Eye (tissue), 1 donor: ENCODE measurements at regions not wholly inside any gene's neighbourhood (a gene's known extent, or its start where the extent isn't known, plus 50 kb on each side); places are given as distances from the start of the nearest gene placed in this dataset.

Source experiments
- DNase-seq: peaks from one replicate; pipeline ENCODE4 v3.0.0-alpha.2; 2015

DNA sequence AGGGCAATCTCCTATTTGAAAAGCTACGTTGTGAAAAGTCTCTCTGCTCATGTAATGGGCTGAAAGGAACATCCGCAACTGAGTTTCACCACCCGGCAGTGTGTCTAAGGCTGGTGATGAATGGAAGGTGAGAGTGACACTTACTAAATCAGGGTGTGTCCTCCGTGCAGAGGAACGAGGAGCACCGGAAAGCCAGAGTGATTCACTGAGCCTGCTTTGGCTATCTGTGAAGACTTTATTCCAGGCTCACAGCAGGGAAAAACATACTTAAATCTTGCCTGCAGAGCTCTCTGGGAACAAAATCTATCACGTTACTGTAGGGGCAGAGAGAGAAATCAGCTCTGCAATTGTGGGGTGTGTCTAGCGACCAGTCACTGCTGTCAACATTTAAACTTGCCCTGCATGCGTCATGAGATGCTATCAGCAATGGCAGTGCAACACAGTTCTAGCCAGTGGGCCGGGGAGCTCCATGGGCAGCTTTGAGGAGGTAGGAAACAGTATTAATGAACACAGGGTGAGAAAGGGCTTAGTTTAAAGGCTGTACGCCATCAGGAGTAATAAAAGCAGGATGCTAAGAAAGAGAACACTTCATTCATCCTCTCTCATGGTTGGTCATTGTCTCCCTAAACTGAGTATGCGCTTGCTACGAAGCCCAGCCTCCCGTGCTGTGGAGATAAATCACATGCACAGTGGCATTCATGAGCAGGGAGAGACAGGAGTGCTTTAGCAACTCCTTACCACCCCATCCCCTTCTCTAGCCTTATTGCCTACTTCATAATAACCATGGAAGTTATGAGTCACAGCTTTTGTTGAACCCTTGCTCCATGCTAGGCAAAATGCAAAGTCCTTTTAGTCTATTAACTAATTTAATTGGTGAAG lies 542.7 kb upstream of the ADAMTS9 start:
- DNase-seq = no peak

DNA sequence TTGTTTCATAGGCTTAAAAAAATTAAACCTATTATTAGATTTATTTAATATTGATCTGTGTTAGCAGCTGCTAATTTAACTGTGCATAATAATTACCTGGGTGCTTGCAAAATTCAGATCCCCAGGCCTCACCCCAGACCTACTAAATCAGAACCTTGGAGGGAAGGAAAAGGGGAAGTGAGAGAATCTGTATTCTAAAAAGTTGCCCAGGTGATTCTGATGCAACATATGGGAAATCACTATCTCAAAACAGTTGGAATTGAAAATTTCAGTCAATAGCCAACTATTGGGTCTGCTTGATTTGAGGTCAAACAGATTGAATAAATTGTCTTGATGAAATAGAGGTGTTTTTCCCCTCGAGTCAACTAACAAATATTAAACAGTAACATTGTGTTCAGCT lies 538.5 kb upstream of the ADAMTS9 start:
- DNase-seq = no peak

DNA sequence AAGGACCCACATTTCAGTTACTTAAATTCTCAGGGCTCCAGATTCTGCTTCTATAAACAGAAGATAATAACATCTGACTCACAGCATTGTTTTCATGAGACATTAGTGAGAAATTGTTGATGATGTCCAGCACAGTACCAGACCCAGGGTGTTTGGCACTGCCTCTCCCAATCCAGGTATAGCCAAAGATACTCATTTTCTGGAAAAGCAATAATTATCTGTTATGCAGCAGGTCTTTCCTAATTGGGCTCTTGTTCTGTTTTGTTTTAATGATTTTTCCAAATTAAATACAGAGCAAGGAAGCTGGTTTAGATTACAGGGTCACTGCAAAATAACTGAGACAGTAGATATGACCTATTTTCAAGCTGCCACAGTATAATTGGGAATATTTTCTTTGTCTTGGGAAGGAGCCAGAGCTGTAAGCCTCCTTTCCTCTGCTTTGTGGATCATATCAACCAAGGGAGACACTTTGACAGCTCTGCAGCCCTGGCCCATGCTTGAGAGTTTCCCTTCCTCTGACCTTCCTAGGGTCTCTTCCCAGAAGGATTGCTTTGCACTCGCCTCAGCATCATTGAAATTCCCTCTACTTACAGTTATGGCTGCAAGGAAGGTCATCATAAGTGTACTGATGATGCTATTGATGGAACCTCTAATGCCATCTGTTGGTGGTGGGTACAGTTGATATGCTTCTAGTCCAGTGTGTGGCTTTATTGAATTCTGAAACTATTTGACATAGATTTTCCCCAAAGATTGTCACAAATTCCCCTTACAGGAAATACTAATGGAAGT lies 522.4 kb upstream of the ADAMTS9 start:
- no peak for DNase-seq

GRCh38 chr3:65202395-65202794 lies 514.6 kb upstream of the ADAMTS9 start:
- no peak for DNase-seq

GRCh38 chr3:65201926-65202325 lies 514.1 kb upstream of the ADAMTS9 start:
- no peak for DNase-seq

- DNase-seq = peak; percentile 78
Observed at GRCh38 chr3:65200310-65200970, 512.6 kb upstream of the ADAMTS9 start.

DNA sequence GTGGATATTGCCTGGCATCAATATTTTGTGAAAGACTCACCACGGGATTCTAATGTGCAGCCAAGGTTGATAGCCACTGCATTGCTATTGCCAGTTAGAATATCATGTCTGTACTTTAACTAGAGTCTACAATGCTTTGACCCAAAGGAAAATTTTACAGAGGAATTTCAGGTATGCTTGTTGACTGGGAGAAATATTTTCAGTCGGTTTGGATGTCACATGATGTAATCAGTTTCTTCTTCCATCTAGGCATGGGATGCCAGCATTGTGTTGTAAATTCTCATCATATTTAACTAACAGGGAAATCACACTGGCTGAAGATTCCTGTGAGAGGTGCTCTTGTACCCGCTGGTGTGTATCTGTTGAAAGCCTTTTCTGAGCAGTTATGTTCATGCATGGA lies 508.9 kb upstream of the ADAMTS9 start:
- no peak for DNase-seq

GRCh38 chr3:65195211-65196006 lies 507.6 kb upstream of the ADAMTS9 start:
- no peak for DNase-seq

DNA sequence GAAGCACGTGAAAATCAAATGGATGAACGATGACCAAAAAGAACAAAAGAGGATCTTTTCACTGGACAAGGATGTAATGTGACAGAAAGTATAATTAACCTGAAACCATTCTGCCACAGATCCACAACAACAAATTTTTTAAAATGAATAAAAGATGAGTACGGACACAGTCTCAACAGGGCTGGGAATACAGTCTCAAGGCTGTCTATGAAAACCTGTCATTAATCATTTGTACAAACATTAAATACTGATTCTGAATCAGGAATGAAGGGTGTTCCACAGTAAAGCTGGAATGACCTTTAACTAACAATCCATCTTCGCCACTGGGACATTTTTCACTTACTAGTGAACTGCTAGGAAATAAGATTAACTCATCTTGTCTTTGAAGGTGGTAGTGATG lies 506.9 kb upstream of the ADAMTS9 start:
- no peak for DNase-seq

DNA sequence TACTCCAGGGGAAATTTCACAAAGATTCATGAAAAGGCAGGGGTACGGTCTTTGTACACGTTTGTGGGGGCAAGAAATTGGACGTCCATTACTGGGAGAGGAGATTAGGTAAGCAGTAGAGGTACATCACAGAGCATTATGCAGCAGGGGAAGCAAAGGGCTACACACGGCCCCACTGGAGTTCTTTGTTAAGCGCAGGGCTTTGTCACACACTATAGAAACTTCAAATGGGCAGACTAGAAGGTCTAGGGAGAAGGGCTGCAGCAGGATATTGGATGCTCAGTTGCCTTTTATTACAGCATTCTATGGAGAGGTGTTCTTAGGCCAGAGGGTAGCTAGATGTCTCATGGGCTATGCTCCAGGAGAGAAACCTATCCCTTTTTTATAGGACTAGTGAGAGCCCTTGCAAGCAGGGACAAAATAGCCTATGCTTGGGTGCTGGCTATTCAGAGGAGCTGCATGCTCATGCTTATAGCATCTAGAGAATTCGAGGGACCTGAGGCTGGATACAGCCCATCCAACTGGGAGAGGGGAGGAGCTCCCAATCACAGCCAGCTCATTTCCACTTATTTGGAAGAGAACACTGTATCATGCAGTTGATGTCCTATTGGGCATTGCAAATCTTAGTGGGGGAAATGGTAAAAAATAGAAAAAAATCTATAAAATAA lies 506.4 kb upstream of the ADAMTS9 start:
- DNase-seq = no peak

GRCh38 chr3:65193531-65193930 lies 505.7 kb upstream of the ADAMTS9 start:
- DNase-seq = no peak

DNA sequence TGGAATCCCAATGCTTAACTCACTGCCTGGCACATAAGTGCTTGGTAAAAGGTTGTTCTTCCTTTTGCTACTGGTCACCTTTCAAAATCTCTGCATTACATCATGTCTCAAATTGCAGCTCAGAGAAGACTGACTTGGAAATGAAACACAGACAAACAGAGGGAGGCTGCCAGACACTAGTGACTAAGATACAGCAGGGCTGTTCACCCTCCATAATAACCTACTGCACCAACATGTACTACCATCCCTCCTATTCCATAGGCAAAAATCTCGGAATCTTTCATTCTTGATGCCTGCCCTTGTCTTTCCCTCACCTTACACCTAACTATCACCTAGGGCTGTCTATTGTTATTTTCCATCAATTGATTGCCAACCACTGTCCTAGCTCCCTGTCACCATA lies 502.3 kb upstream of the ADAMTS9 start:
- no peak for DNase-seq

- no peak for DNase-seq
Observed at GRCh38 chr3:65186268-65186667, 498.5 kb upstream of the ADAMTS9 start.

DNA sequence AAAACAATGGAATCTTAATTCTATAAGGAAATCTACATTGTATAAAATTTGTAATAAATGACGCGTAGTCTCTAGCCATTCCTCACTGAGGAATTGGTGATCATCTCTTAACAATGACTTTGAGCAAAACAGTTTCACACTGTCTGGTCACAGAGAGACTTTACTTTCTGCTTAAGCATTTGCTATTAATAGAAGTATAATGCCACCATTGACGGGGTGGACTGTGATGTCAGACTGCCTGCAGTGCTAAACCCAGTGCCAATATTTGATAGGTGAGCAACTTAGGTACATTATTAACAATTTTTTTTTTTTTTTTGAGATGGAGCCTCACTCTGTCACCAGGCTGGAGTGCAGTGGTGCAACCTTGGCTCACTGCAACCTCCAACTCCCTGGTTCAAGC lies 494.9 kb upstream of the ADAMTS9 start:
- DNase-seq = no peak

DNA sequence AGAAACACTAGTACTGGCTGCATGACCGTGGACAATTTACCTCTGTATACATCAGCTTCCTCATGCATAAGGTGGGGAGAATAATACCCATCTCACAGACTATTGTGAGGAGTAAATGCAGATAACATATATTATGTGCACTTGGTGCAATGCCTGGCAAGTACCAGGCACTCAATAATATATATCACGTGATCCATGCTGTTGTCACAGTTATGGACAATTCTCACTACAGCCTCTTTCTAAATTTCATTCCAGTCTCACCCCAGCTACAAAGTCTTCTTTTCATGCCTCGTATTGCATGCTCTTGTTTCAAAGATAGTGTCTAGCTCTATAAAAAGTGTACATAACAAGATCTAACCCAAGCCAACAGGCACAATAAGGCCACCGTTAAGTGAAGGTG lies 494.3 kb upstream of the ADAMTS9 start:
- no peak for DNase-seq

DNA sequence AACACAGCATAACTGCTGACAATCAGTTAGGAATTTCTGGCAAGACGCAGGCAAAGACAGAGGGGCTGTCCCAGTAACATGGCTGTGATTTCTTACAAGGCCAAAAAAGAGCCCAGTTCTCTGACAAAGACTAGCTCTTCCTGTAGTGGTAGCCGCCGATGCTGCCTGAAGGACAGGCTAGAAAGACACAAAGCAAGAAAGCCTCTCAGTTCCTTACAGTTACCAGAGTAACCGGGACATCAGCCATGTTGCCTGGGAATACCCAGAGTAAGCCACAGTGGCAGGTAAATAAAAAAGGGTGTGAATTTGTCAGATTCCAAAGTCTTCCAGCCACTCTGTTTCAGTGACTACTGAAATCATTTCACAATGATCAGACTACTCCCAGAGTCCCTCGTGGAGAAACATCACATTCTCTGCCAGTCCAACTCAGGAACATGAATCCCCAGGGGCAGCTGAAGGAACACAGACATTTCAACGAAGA lies 493.6 kb upstream of the ADAMTS9 start:
- no peak for DNase-seq

DNA sequence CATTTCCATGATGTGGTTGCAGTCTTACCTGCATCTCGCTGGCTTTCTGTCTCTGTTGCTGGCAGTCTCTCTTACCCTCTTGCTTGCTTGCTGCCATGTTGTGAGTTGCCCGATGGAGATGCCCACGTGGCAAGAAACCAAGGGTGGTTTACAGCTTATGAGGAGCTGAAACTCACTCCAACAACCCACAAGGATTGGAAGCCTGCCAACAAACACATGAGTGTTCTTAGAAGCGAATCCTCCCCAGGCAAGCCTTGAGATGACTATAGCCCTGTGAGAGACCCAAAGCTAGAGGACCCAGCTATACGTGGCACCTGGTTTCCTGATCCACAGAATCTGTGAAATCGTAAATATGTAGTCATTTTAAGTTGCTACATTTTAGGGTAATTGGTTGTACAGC lies 490.9 kb upstream of the ADAMTS9 start:
- no peak for DNase-seq

DNA sequence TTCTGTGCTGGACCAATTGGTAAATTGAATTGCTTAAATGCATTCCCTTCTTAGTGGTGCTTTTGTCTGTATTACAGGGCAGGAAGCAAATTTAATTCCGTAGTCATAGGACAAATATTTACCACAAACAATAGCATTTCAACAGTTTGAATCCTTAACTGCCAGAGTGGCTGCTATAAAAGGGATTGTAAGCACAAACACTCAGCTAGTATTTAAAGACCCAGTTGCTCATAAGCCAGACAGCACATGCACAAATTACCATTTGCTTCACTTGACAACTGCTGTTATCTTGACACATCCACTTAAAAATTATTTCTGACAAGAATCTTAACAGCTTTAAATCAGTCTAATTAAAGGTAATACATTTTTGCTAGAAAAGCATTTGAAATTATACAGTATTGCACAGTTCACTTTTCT lies 490.2 kb upstream of the ADAMTS9 start:
- DNase-seq = no peak

DNA sequence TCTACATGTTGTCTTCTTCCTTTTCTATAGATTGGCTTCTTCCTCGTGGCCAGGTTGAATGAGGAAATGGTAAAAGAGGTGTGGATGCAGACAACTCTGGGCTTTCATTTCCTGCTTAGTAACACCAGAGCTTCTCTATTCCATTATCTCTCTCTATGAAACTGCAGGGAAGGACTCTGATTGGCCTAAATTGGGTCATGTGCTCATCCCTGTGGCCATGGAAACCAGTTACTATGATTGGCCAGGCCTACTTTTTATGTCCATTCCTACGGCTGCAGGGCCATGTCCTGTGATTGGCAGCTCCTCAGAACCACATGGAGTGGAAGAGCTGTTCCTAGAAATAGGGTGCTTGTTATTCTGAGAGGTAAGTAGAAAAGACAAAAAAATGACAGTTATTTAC lies 486.9 kb upstream of the ADAMTS9 start:
- DNase-seq = no peak

DNA sequence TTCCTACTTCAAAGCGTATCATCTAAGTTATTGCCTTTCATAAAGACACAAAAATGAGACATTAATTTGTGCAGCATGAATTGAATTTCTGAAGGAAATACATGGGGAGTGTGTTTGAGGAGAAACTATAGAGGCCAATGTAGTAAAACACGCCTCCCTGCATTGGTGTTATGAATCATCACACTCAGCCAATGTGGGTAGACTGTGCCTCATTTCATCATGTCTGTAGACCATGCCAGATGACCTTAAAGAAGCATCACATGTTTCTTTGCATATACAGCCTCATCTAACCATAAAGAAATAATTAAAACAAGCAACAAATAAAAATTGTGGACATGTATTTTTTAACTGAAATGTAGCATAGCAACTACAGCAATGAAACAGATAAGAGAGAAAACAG lies 486.0 kb upstream of the ADAMTS9 start:
- no peak for DNase-seq

DNA sequence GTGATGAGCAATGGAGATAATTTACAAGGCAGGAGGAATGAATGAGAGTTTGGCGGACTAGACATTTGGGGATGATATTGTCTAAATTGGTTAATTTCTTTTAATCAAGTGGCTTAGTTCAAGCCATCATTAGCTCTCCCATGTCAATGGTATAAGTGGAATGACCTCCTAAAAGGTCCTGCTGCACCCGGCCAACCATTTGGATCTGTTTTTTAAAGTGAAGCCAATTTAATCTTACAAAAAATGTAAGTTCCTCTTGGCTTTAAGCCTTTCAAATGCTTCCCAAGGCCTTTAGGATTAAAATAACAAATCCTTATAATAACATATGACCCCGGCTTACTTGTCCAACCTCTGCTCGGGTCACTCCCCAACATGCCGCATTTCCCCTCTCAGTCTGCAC lies 484.4 kb upstream of the ADAMTS9 start:
- no peak for DNase-seq

GRCh38 chr3:65170390-65171042 lies 482.7 kb upstream of the ADAMTS9 start:
- DNase-seq = peak; percentile 79
